ENCODE measurements at regions not wholly inside any gene's neighbourhood (a gene's known extent, or its start where the extent isn't known, plus 50 kb on each side); places are given as distances from the start of the nearest gene placed in this dataset.

GRCh38 chr3:117875887-117876286 is 1158.8 kb downstream of the IGSF11 start:
- TF ChIP-seq CTCF (IDR thresholded peaks at IDR 0.05): no peak
- no peak for TF ChIP-seq USF2 (IDR thresholded peaks at IDR 0.05; ENCODE audit: borderline replicate concordance, low read depth, low read length)
- no peak for TF ChIP-seq TEAD4 (IDR thresholded peaks at IDR 0.05; ENCODE audit: borderline replicate concordance, insufficient read depth)
- TF ChIP-seq SMC3 (IDR thresholded peaks at IDR 0.05; ENCODE audit: low read depth, low read length): no peak
